ENCODE measurements at regions not wholly inside any gene's neighbourhood (a gene's known extent, or its start where the extent isn't known, plus 50 kb on each side); places are given as distances from the start of the nearest gene placed in this dataset.

DNA sequence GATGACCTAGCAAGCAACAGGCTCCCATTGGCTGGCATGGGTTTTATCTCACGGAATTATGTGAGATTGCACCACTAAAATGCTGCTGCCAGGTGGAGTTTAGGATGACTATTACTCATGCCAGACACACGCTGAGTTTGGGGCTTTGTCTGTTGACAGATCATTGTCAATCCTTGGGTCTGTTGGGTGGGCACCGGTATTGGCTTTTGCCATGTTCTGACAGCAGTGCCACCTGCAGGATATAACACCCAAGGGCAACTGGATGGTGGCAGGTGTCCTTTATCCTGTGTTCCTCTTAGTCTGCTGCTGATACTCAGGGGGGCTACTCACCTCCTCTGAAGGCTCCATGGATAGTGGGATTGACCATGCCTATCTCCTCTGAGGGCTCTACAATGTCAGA, 221.6 kb upstream of the DYNLRB2 start:
- DNase-seq = no peak
- Histone ChIP-seq H3K9me3 (ENCODE audit: control insufficient read depth in 2 of 2, insufficient read depth in 1 of 2, low read depth in 1 of 2, low read length in 1 of 2) (no peaks in the 10 kb centered on the region), H3K36me3 (ENCODE audit: control insufficient read depth in 3 of 3, insufficient read depth in 2 of 3, low read depth in 1 of 3, low read length in 3 of 3) (no peaks in the 10 kb centered on the region), H3K27me3 (ENCODE audit: control insufficient read depth in 3 of 3, insufficient read depth in 3 of 3, low read length in 3 of 3) (no peaks in the 10 kb centered on the region), H3K4me1 (ENCODE audit: control insufficient read depth in 3 of 3, insufficient read depth in 2 of 3, low read depth in 1 of 3, low read length in 2 of 3) (no peaks in the 10 kb centered on the region), H3K4me3 (ENCODE audit: low read depth in 1 of 3, low read length in 3 of 3) (no peak overlapping the region), H3K27ac (ENCODE audit: low read depth in 1 of 3, low read length in 2 of 3) (no peak overlapping the region)
- no peak for FAIRE-seq
- 56 to 82% (median 68%) methylated on average over 3 of the region's 3 CpGs for WGBS, 3 donors

DNA sequence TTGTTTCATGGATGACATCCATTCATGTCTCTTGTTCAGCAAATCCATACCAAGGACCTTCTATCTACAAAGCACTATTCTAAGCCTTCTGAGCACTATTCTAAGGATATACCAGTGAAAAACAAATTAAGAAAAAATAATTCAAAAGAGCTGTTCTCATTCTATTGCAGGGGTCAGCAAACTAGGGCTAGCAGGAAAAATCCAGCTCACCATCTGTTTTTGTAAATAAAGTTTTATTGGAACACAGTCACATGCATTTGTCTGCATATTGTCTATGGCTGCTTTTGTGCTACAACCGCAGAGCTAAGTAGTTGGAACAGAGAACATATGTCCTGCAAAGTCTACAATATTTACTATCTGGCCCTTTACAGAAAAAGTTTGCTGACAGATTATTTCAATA, 222.7 kb upstream of the DYNLRB2 start:
- no peaks in the 10 kb centered on the region for H3K36me3 ChIP-seq (ENCODE audit: control insufficient read depth in 3 of 3, insufficient read depth in 2 of 3, low read depth in 1 of 3, low read length in 3 of 3)
- WGBS, 3 donors = 95 to 98% (median 96%) methylated on average over 1 of the region's 1 CpG

DNA sequence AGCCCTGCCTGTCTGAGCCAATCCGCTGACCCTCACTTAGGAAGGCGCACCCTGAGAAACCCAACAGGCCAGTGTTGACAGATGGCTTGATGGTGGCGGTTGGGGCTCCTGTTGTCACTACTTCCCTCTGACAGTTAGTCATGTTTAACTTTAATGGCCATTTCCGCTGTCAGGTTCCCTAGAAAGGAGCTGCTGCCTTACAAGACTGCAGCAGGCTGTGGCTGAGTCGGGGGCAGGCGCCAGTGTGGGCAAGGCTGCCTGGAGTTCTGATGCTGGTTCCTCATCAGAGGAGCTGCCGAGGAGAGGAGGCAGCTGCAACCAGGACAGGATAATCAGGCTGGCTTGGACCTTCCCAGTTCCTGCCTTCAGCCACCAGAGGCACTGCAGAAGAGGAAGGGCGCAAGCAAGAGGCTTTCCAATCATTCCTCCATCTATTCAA, 223.2 kb upstream of the DYNLRB2 start:
- WGBS, 3 donors = 79 to 83% (median 82%) methylated on average over 8 of the region's 8 CpGs
- Histone ChIP-seq H3K36me3 (ENCODE audit: control insufficient read depth in 3 of 3, insufficient read depth in 2 of 3, low read depth in 1 of 3, low read length in 3 of 3) (no peaks in the 10 kb centered on the region), H3K9me3 (ENCODE audit: control insufficient read depth in 2 of 2, insufficient read depth in 1 of 2, low read depth in 1 of 2, low read length in 1 of 2) (no peaks in the 10 kb centered on the region), H3K27ac (ENCODE audit: low read depth in 1 of 3, low read length in 2 of 3) (no peak overlapping the region), H3K27me3 (ENCODE audit: control insufficient read depth in 3 of 3, insufficient read depth in 3 of 3, low read length in 3 of 3) (no peaks in the 10 kb centered on the region), H3K4me3 (ENCODE audit: low read depth in 1 of 3, low read length in 3 of 3) (no peak overlapping the region), H3K4me1 (ENCODE audit: control insufficient read depth in 3 of 3, insufficient read depth in 2 of 3, low read depth in 1 of 3, low read length in 2 of 3) (no peaks in the 10 kb centered on the region)
- FAIRE-seq = no peak
- peak in 1 of 2 donors; percentile 7 for DNase-seq

More for the DNA sequence above, 222.7 kb upstream of the DYNLRB2 start:
- no peaks in the 10 kb centered on the region for H3K9me3 ChIP-seq (ENCODE audit: control insufficient read depth in 2 of 2, insufficient read depth in 1 of 2, low read depth in 1 of 2, low read length in 1 of 2)
- DNase-seq (no peak), FAIRE-seq (no peak)
- H3K27ac ChIP-seq (ENCODE audit: low read depth in 1 of 3, low read length in 2 of 3) = no peak overlapping the region
- no peak overlapping the region for H3K4me3 ChIP-seq (ENCODE audit: low read depth in 1 of 3, low read length in 3 of 3)
- H3K4me1 ChIP-seq (ENCODE audit: control insufficient read depth in 3 of 3, insufficient read depth in 2 of 3, low read depth in 1 of 3, low read length in 2 of 3) = no peaks in the 10 kb centered on the region
- H3K27me3 ChIP-seq (ENCODE audit: control insufficient read depth in 3 of 3, insufficient read depth in 3 of 3, low read length in 3 of 3) = no peaks in the 10 kb centered on the region

- H3K4me3 ChIP-seq (ENCODE audit: low read depth in 1 of 3, low read length in 3 of 3) = no peak overlapping the region
- DNase-seq = no peak
- no peaks in the 10 kb centered on the region for H3K4me1 ChIP-seq (ENCODE audit: control insufficient read depth in 3 of 3, insufficient read depth in 2 of 3, low read depth in 1 of 3, low read length in 2 of 3)
- FAIRE-seq = no peak
- WGBS, 3 donors = 69 to 89% (median 80%) methylated on average over 10 of the region's 10 CpGs
- H3K27ac ChIP-seq (ENCODE audit: low read depth in 1 of 3, low read length in 2 of 3) = no peak overlapping the region
- no peaks in the 10 kb centered on the region for H3K9me3 ChIP-seq (ENCODE audit: control insufficient read depth in 2 of 2, insufficient read depth in 1 of 2, low read depth in 1 of 2, low read length in 1 of 2)
- H3K27me3 ChIP-seq (ENCODE audit: control insufficient read depth in 3 of 3, insufficient read depth in 3 of 3, low read length in 3 of 3) = no peaks in the 10 kb centered on the region
- no peaks in the 10 kb centered on the region for H3K36me3 ChIP-seq (ENCODE audit: control insufficient read depth in 3 of 3, insufficient read depth in 2 of 3, low read depth in 1 of 3, low read length in 3 of 3)
Measured at GRCh38 chr16:80317116-80317515, 223.7 kb upstream of the DYNLRB2 start.

- H3K9me3 ChIP-seq (ENCODE audit: control insufficient read depth in 2 of 2, insufficient read depth in 1 of 2, low read depth in 1 of 2, low read length in 1 of 2) = no peaks in the 10 kb centered on the region
- WGBS, 3 donors = 66 to 77% (median 74%) methylated on average over 4 of the region's 4 CpGs
- no peak overlapping the region for H3K27ac ChIP-seq (ENCODE audit: low read depth in 1 of 3, low read length in 2 of 3)
- FAIRE-seq (no peak), DNase-seq (no peak)
- H3K4me1 ChIP-seq (ENCODE audit: control insufficient read depth in 3 of 3, insufficient read depth in 2 of 3, low read depth in 1 of 3, low read length in 2 of 3) = no peaks in the 10 kb centered on the region
- H3K4me3 ChIP-seq (ENCODE audit: low read depth in 1 of 3, low read length in 3 of 3) = no peak overlapping the region
- H3K36me3 ChIP-seq (ENCODE audit: control insufficient read depth in 3 of 3, insufficient read depth in 2 of 3, low read depth in 1 of 3, low read length in 3 of 3) = no peaks in the 10 kb centered on the region
- H3K27me3 ChIP-seq (ENCODE audit: control insufficient read depth in 3 of 3, insufficient read depth in 3 of 3, low read length in 3 of 3) = no peaks in the 10 kb centered on the region
Measured at GRCh38 chr16:80314042-80314441, 226.8 kb upstream of the DYNLRB2 start.

DNA sequence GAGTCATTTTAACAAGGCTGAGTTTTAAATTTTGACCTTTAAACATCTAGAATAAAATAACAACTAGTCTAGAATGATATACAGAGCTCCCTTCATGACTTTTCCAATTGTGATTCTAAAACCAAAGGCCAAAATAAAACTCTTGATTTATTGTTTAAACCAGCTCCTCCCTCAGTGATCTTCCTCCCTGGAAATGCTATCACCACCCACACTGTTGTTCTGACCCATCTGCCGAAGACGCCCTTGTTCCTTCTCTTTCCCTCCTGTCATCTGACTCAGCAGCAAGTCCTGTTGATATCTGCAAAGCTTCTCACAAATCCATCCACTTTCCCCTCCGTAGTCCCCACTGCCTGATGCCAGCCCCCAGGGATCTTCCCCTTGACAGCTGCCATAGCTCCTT, 231.6 kb upstream of the DYNLRB2 start:
- Histone ChIP-seq H3K9me3 (ENCODE audit: control insufficient read depth in 2 of 2, insufficient read depth in 1 of 2, low read depth in 1 of 2, low read length in 1 of 2) (no peaks in the 10 kb centered on the region), H3K27me3 (ENCODE audit: control insufficient read depth in 3 of 3, insufficient read depth in 3 of 3, low read length in 3 of 3) (no peaks in the 10 kb centered on the region), H3K27ac (ENCODE audit: low read depth in 1 of 3, low read length in 2 of 3) (no peak overlapping the region), H3K4me1 (ENCODE audit: control insufficient read depth in 3 of 3, insufficient read depth in 2 of 3, low read depth in 1 of 3, low read length in 2 of 3) (peaks cover 0 to 3% (median 0%) of the 10 kb centered on the region in 3 donors), H3K36me3 (ENCODE audit: control insufficient read depth in 3 of 3, insufficient read depth in 2 of 3, low read depth in 1 of 3, low read length in 3 of 3) (no peaks in the 10 kb centered on the region), H3K4me3 (ENCODE audit: low read depth in 1 of 3, low read length in 3 of 3) (no peak overlapping the region)
- no peak for DNase-seq
- 84 to 86% (median 84%) methylated on average over 3 of the region's 3 CpGs for WGBS, 3 donors
- FAIRE-seq = no peak

- 68 to 76% (median 75%) methylated on average over 2 of the region's 2 CpGs for WGBS, 3 donors
- Histone ChIP-seq H3K27ac (ENCODE audit: low read depth in 1 of 3, low read length in 2 of 3) (no peak overlapping the region), H3K4me3 (ENCODE audit: low read depth in 1 of 3, low read length in 3 of 3) (no peak overlapping the region), H3K9me3 (ENCODE audit: control insufficient read depth in 2 of 2, insufficient read depth in 1 of 2, low read depth in 1 of 2, low read length in 1 of 2) (no peaks in the 10 kb centered on the region), H3K27me3 (ENCODE audit: control insufficient read depth in 3 of 3, insufficient read depth in 3 of 3, low read length in 3 of 3) (no peaks in the 10 kb centered on the region), H3K4me1 (ENCODE audit: control insufficient read depth in 3 of 3, insufficient read depth in 2 of 3, low read depth in 1 of 3, low read length in 2 of 3) (peaks cover 0 to 5% (median 0%) of the 10 kb centered on the region in 3 donors), H3K36me3 (ENCODE audit: control insufficient read depth in 3 of 3, insufficient read depth in 2 of 3, low read depth in 1 of 3, low read length in 3 of 3) (no peaks in the 10 kb centered on the region)
- no peak for DNase-seq
- no peak for FAIRE-seq
Measured at GRCh38 chr16:80305410-80305809, 235.4 kb upstream of the DYNLRB2 start.

DNA sequence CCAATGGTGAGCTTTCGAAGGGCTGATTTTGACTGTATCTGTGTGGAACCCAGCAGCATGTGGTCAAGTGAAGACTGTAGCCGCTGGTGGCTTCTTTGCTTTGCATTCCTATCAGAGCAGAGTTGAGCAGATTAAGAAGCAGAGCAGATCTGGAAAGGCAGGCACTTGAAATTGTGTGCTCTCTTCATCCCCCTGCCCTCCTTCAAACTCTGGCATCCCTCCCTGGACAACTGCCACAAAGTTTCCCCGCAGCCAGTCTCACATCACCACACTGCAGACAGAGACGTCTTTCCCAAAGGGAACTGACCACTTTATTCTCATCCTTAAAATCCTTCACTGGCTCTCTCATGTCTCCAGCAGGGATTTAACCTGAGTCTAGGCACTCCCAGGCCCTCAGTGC, 237.1 kb upstream of the DYNLRB2 start:
- H3K9me3 ChIP-seq (ENCODE audit: control insufficient read depth in 2 of 2, insufficient read depth in 1 of 2, low read depth in 1 of 2, low read length in 1 of 2) = no peaks in the 10 kb centered on the region
- H3K27me3 ChIP-seq (ENCODE audit: control insufficient read depth in 3 of 3, insufficient read depth in 3 of 3, low read length in 3 of 3) = no peaks in the 10 kb centered on the region
- no peak for DNase-seq
- no peak overlapping the region for H3K27ac ChIP-seq (ENCODE audit: low read depth in 1 of 3, low read length in 2 of 3)
- FAIRE-seq = no peak
- no peak overlapping the region for H3K4me3 ChIP-seq (ENCODE audit: low read depth in 1 of 3, low read length in 3 of 3)
- peaks cover 0 to 5% (median 0%) of the 10 kb centered on the region in 3 donors for H3K4me1 ChIP-seq (ENCODE audit: control insufficient read depth in 3 of 3, insufficient read depth in 2 of 3, low read depth in 1 of 3, low read length in 2 of 3)
- WGBS, 3 donors = 61 to 82% (median 80%) methylated on average over 4 of the region's 4 CpGs
- H3K36me3 ChIP-seq (ENCODE audit: control insufficient read depth in 3 of 3, insufficient read depth in 2 of 3, low read depth in 1 of 3, low read length in 3 of 3) = no peaks in the 10 kb centered on the region

GRCh38 chr16:80300876-80301275, 239.9 kb upstream of the DYNLRB2 start:
- no peak for FAIRE-seq
- H3K4me1 ChIP-seq (ENCODE audit: control insufficient read depth in 3 of 3, insufficient read depth in 2 of 3, low read depth in 1 of 3, low read length in 2 of 3) = peaks cover 0 to 5% (median 0%) of the 10 kb centered on the region in 3 donors
- no peaks in the 10 kb centered on the region for H3K9me3 ChIP-seq (ENCODE audit: control insufficient read depth in 2 of 2, insufficient read depth in 1 of 2, low read depth in 1 of 2, low read length in 1 of 2)
- no peaks in the 10 kb centered on the region for H3K27me3 ChIP-seq (ENCODE audit: control insufficient read depth in 3 of 3, insufficient read depth in 3 of 3, low read length in 3 of 3)
- H3K4me3 ChIP-seq (ENCODE audit: low read depth in 1 of 3, low read length in 3 of 3) = no peak overlapping the region
- no peak overlapping the region for H3K27ac ChIP-seq (ENCODE audit: low read depth in 1 of 3, low read length in 2 of 3)
- no peak for DNase-seq
- H3K36me3 ChIP-seq (ENCODE audit: control insufficient read depth in 3 of 3, insufficient read depth in 2 of 3, low read depth in 1 of 3, low read length in 3 of 3) = no peaks in the 10 kb centered on the region

Data from small intestine (tissue), 7 donors.